NCI-H524 treated with DMSO at 0.1 percent for 48 hours (cell line): ENCODE measurements at regions not wholly inside any gene's neighbourhood (a gene's known extent, or its start where the extent isn't known, plus 50 kb on each side); places are given as distances from the start of the nearest gene placed in this dataset.
"Not testable (repeated sequence)": the region's sequence is repeated elsewhere in the genome, so short reads cannot be mapped to it uniquely, and the experiment has no call there.

Source experiments
- DNase-seq: peaks from one replicate; lab custom pipeline; 2025; lab: John Stamatoyannopoulos, UW

- no peak for DNase-seq
Measured at GRCh38 chr12:105588106-105588505, 257.6 kb downstream of the C12orf75 start.

DNA sequence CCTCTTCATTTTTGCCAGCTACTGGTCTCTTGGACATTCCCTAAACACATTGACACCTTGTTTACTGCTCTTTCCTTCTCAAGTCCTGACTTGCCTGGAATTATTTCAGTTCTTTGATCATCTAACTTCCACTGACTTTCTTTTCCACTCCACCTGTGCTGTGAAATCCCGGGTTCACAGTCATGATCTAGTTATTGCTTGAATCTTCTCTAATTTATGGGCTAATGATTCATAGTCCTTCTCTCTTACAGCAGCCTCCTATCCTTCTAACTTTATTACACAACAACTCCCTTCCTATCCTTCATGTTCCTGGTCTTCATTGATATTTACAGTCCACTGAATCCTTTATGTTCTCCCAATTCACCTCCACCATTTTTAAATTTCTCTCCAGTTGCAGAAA lies 260.1 kb downstream of the C12orf75 start:
- no peak for DNase-seq

- no peak for DNase-seq
Measured at GRCh38 chr12:105595440-105595839, 264.9 kb downstream of the C12orf75 start.

GRCh38 chr12:105596731-105597130 lies 266.2 kb downstream of the C12orf75 start:
- DNase-seq: no peak

DNA sequence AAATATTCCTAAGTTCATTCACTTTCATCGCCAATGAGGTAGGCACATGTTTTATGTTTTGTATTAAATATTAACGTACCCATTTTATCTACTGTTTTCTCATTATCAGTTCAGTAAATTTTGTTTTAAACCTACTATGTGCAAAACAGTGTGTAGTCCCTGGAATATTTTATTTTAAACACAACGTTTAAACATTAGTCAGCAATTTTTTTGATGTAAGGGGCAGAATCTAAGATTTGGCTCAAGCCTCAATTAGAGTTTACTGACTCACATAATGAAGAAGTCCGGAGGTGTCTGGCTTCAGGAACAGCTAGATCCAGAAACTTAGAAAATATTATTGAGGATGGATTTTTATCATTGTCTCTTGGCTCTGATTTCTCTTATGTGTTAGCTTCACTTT lies 267.5 kb downstream of the C12orf75 start:
- no peak for DNase-seq

DNA sequence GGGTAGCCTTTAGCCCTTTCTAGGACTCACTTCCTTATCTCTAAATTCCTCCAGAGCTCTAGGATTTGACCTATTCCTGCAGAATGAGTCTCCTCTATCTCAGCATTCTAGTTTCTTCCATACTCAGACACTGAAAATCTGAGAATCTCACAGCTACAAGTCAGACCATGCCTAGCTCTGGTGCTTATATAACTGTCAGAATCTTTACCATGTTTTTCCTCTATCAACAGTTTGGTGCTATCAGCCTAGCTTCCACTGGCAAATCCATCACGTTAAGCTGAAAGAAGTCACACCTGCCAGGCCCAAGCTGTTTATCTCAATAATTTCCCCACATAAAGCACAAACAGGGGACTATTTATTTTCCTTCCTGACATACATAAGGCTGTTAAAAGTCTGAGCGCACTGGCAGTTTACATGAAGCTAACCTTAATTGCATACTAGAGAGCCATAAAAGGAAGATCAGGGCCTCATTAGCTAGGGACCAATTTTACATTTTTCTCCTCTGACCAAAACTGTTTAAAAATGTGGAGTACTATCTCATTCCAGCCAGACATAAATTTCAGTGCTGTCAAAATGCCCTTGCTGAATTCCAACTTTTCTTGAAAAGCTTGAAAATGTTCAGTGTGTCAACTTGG lies 270.5 kb downstream of the C12orf75 start:
- DNase-seq: no peak

GRCh38 chr12:105602312-105602711 lies 271.8 kb downstream of the C12orf75 start:
- not testable (repeated sequence) for DNase-seq

DNA sequence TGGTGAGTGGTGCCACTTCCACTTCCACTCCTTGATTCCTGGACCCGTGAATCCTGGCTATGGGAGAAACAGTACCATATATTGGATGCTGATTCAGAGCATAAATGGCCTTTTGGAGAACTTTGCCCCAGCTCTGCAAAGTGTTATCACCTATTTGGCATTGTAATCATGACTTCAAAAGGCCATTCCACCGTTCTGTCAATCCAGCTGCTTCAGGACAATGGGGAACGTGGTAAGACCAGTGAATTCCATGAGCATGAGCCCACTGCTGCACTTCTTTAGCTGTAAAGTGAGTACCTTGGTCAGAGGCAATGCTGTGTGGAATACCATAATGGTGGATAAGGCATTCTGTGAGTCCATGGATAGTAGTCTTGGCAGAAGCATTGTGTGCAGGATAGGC lies 273.8 kb downstream of the C12orf75 start:
- DNase-seq: not testable (repeated sequence)

DNA sequence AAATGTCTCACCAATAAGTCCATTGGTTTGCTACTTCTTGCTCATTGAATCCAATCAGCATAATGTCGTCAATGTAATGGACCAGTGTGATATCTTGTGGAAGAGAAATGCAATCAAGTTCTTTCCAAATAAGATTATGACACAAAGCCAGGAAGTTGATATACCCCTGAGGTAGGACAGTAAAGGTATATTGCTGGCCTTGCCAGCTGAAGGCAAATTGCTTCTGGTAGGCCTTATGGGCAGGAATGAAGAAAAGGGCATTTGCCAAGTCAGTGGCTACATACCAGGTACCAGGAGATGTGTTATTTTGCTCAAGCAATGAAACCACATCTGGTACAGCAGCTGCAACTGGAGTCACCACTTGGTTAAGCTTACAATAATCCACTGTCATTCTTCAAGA lies 276.1 kb downstream of the C12orf75 start:
- DNase-seq: peak; percentile 25

- not testable (repeated sequence) for DNase-seq
Measured at GRCh38 chr12:105609001-105609400, 278.5 kb downstream of the C12orf75 start.

DNA sequence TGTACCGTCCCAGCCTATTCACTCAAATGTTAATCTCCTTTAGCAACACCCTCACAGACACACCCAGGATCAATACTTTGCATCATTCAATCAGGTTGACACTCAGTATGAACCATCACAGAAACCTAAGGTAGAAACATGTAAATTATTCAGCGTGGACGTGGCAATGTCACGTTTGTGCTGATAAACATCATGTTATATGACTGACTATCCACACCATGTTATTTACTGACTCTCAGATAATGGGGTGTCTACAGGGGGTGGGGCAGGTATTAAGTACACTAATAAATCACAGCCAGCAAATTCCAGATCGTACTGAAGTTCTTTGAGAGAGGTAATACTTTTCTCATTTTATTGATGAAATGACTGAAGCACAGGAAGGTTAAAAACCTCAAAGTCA lies 280.0 kb downstream of the C12orf75 start:
- no peak for DNase-seq

GRCh38 chr12:105611340-105611739 lies 280.8 kb downstream of the C12orf75 start:
- DNase-seq: no peak

DNA sequence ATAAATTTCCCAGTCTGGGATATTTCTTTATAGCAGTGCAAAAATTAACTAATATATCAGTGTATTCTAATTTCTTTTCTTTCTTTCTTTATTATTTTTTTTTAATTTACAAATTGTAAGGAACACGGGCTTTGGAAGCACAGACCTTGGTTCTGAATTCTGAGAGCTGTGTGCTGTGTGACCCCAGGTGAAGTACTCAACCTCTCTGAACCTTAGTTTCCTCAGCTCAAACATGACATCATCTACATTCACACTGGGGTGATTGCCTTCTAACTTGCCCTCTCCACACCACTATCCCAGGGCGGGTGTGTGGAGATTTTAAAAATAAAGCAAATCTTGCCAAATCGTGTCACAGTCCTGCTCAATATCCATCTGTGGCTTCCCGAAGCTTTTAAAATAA lies 282.8 kb downstream of the C12orf75 start:
- no peak for DNase-seq

DNA sequence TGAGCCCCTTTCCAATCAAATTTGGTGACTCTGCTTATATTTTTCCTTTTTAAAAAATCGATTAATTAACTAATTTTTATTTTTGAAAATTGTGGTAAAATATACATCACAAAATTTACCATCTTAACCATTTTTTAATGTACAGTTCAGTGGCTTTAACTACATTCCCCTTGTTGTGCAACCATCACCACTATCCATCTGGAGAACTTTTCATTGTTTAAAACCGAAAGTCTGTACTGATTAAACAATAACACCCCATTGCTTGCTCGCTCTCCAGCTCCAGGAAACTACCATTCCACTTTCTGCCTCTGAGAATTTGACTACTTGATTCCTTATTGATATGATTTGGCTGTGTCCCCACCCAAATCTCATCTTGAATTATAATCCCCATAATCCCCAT lies 283.4 kb downstream of the C12orf75 start:
- no peak for DNase-seq

GRCh38 chr12:105616971-105617540 lies 286.6 kb downstream of the C12orf75 start:
- no peak for DNase-seq

DNA sequence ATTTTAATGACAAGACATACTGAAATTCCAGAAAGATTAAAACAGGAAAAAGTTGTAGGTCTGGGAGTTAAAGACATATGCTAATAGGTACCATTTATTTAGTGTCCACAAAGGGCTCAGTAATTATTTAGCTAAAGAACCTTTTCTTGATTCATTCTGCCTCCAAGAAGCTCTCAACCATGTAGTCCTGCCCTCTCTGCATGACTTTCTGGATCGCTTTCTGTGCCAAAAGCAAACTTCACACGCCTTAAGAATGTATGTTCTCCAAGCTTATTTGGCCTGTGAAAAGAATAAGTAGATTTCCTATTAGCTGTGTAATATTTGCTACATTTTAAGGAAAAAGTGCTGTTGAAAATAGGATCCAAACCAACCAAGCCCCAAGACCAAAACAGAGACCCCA lies 291.7 kb downstream of the C12orf75 start:
- no peak for DNase-seq

GRCh38 chr12:105622846-105623736 lies 292.6 kb downstream of the C12orf75 start:
- no peak for DNase-seq

DNA sequence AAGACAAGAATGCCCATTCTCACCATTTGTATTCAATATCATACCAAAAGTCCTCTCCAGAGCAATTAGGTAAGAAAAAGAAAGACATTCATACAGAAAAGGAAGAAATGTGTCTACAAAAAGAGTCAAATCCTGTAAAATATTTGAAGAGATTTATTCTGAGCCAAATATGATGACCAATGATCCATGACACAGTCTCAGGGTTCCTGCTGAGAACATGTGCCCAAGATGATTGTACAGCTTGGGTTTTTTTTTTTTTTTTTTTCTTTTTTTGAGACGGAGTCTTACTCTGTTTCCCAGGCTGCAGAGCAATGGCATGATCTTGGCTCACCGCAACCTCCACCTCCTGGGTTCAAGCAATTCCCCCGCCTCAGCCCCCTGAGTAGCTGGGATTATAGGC lies 296.2 kb downstream of the C12orf75 start:
- no peak for DNase-seq

DNA sequence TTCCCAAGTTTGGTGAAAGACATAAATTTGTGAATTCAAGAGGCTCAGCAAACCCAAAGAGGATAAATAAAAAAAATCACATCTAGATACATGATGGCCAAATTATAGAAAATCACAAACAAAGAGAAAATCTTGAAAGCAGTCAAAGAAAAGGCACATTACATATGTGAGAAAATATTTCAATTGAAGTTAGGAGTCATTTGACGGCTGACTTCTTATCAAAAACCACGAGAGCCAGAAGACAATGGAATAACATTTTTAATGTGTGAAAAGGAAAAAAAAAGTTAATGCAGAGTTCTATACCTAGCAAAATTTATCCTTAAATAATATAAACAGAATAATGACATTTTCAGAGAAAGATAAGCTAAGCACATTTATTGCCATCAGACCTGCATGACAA lies 307.0 kb downstream of the C12orf75 start:
- no peak for DNase-seq

DNA sequence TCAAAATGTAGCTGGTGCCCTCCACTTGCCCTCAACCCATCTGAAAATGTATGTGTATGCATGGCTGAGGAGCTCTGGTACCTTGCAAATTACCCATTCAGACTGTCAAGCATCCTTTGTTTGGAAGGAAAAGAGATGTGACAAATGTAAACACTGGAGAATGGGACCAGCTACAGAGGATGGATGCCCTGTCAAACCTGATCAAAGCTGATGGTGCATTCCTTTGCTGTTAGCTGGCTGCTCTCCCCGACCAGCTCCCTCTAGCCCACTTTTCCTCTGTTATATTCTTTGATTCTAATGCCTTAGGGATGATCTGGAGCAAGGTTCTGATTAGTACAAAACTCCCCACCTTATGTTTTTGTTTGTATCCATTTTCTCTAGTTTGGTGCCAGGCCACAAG lies 310.3 kb downstream of the C12orf75 start:
- DNase-seq: no peak

DNA sequence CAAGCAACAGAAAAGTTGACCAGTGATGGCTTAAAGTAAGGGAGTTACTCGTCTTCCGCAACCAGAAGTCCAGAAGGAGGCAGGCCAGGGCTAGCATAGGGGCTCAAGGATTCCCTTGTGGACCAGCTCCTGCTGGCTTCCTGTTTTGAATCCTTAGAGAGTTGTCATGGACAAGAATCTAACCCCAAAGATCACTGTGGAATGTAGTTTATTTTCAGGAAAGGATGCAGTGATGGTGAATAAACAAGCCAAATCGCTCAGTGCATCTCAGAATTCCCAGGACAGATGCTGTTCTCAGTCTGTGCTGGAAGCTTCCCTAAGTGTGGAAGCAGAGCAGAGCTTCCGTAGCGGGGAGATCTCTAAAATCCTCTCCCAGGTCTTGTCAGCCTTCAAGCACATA lies 311.3 kb downstream of the C12orf75 start:
- DNase-seq: no peak

GRCh38 chr12:105644770-105645169 lies 314.3 kb downstream of the C12orf75 start:
- no peak for DNase-seq

DNA sequence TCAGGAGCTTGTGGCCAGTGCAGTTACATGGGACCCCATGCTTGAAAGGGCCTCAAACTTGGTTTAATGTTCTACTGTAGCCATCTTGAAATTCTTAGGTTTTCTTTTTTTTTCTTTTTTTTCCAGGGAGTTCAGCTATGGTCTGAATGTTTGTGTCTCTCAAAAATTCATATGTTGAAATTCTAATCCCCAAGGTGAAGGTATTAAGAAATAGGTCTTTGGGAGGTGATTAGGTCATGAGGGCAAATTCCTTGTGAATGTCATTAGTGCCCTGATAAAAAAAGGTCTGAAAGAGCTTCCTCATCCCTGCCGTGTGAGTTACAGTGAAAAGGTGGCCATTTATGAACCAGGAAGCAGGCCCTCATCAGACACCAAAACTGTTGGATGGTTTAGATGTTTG lies 324.1 kb downstream of the C12orf75 start:
- DNase-seq: no peak
